8988T (cell line): ENCODE measurements at regions not wholly inside any gene's neighbourhood (a gene's known extent, or its start where the extent isn't known, plus 50 kb on each side); places are given as distances from the start of the nearest gene placed in this dataset.
"Not testable (repeated sequence)": the region's sequence is repeated elsewhere in the genome, so short reads cannot be mapped to it uniquely, and the experiment has no call there.

Source experiments
- DNase-seq: peaks from one replicate; pipeline ENCODE4 v3.0.0; 2011

- DNase-seq: no peak
Measured at GRCh38 chr13:103516015-103516795, 450.0 kb upstream of the SLC10A2 start.

- no peak for DNase-seq
Measured at GRCh38 chr13:103515410-103515809, 449.2 kb upstream of the SLC10A2 start.

GRCh38 chr13:103514619-103515018, 448.4 kb upstream of the SLC10A2 start:
- DNase-seq: no peak

GRCh38 chr13:103514188-103514587, 448.0 kb upstream of the SLC10A2 start:
- no peak for DNase-seq

- DNase-seq: no peak
Measured at GRCh38 chr13:103510007-103510535, 443.9 kb upstream of the SLC10A2 start.

GRCh38 chr13:103497404-103497803, 431.2 kb upstream of the SLC10A2 start:
- DNase-seq: no peak

GRCh38 chr13:103487841-103488240, 421.6 kb upstream of the SLC10A2 start:
- DNase-seq: no peak

- no peak for DNase-seq
Measured at GRCh38 chr13:103473081-103473480, 406.9 kb upstream of the SLC10A2 start.

- no peak for DNase-seq
Measured at GRCh38 chr13:103471896-103472295, 405.7 kb upstream of the SLC10A2 start.

GRCh38 chr13:103469771-103470170, 403.6 kb upstream of the SLC10A2 start:
- DNase-seq: no peak

- DNase-seq: no peak
Measured at GRCh38 chr13:103466761-103467160, 400.5 kb upstream of the SLC10A2 start.

- DNase-seq: not testable (repeated sequence)
Measured at GRCh38 chr13:103460246-103460645, 394.0 kb upstream of the SLC10A2 start.

GRCh38 chr13:103457050-103457449, 390.8 kb upstream of the SLC10A2 start:
- DNase-seq: not testable (repeated sequence)

- DNase-seq: no peak
Measured at GRCh38 chr13:103451656-103452055, 385.4 kb upstream of the SLC10A2 start.

GRCh38 chr13:103443604-103444003, 377.4 kb upstream of the SLC10A2 start:
- DNase-seq: no peak

GRCh38 chr13:103437651-103438050, 371.4 kb upstream of the SLC10A2 start:
- DNase-seq: no peak

GRCh38 chr13:103436057-103436654, 369.9 kb upstream of the SLC10A2 start:
- DNase-seq: no peak

GRCh38 chr13:103431856-103432255, 365.6 kb upstream of the SLC10A2 start:
- no peak for DNase-seq

GRCh38 chr13:103430368-103430767, 364.2 kb upstream of the SLC10A2 start:
- DNase-seq: no peak

- no peak for DNase-seq
Measured at GRCh38 chr13:103410002-103410401, 343.8 kb upstream of the SLC10A2 start.

GRCh38 chr13:103406967-103407366, 340.8 kb upstream of the SLC10A2 start:
- no peak for DNase-seq

- no peak for DNase-seq
Measured at GRCh38 chr13:103405297-103405696, 339.1 kb upstream of the SLC10A2 start.

GRCh38 chr13:103403814-103404213, 337.6 kb upstream of the SLC10A2 start:
- DNase-seq: no peak

- DNase-seq: no peak
Measured at GRCh38 chr13:103403148-103403740, 337.0 kb upstream of the SLC10A2 start.
